K562 (cell line): ENCODE measurements at regions not wholly inside any gene's neighbourhood (a gene's known extent, or its start where the extent isn't known, plus 50 kb on each side); places are given as distances from the start of the nearest gene placed in this dataset.
"Not testable (repeated sequence)": the region's sequence is repeated elsewhere in the genome, so short reads cannot be mapped to it uniquely, and the experiment has no call there.

Experiments used
- ATAC-seq: fragments of 200-7000 bp; cut with Tn5 transposase; 3 replicates; pipeline ENCODE4 v1.9.1; 2020; ENCODE audit warnings: moderate library complexity
- BruUV-seq: library from RNA; stranded (reverse); fragments of 400-500 nt; replicated peaks from 2 replicates; lab custom pipeline; 2021; lab: Mats Ljungman, UMichigan
- CTCF ChIA-PET: fragments of 300-600 bp; formaldehyde crosslinking; extraction: SDS; loops from one replicate; lab custom pipeline; 2021; ENCODE audit warnings: low intra/inter-chr PET ratio; lab: Yijun Ruan, JAX
- POLR2A ChIA-PET: fragments of 300-600, 350-650 bp; sonication (Branson Sonifier 250); formaldehyde crosslinking; extraction: SDS; loops from one replicate; lab custom pipeline; 2021; ENCODE audit warnings: antibody characterized with exemption, inconsistent platforms; lab: Yijun Ruan, JAX
- DNase-seq, 4 experiments: peaks; one replicate each; pipeline versions ENCODE4 v3.0.0 to v3.0.0-alpha.2; 2011 to 2018; ENCODE audit warnings: low spot score in 3 of 4, mixed read lengths in 3 of 4; ENCODE audit errors: extremely low read depth in 1 of 4
- FAIRE-seq: peaks from 2 replicates; lab custom pipeline; 2011; peaks lifted over from hg19 to GRCh38; lab: Jason Lieb, UNC
- H2AFZ ChIP-seq: 2 replicates; pipeline ENCODE4 v1.6.0; 2011; ENCODE audit warnings: low read depth, low read length, control low read depth, inconsistent platforms
- H3K27ac ChIP-seq: fragments of 200-600 bp; 3 replicates; pipeline ENCODE4 v1.8.0; 2011; ENCODE audit warnings: low read depth, mild to moderate bottlenecking, control low read depth, inconsistent platforms, low read length, moderate library complexity, mixed read lengths; ENCODE audit errors: extremely low read depth
- H3K27me3 ChIP-seq, 2 experiments: fragments of 300-600 bp in 1 of 2; 2 replicates in 1 of 2; 3 replicates in 1 of 2; pipeline versions ENCODE4 v1.6.0 to v1.8.0; 2011; ENCODE audit warnings: inconsistent platforms in 2 of 2, low read length in 2 of 2, mild to moderate bottlenecking in 1 of 2, mixed read lengths in 1 of 2, moderate library complexity in 1 of 2; ENCODE audit not compliant: control insufficient read depth in 2 of 2, insufficient read depth in 2 of 2
- H3K36me3 ChIP-seq: fragments of 300-600 bp; 3 replicates; pipeline ENCODE4 v1.8.0; 2011; ENCODE audit warnings: mild to moderate bottlenecking, low read length, inconsistent platforms; ENCODE audit not compliant: control insufficient read depth, insufficient read depth
- H3K4me1 ChIP-seq, 2 experiments: fragments of 200-600 bp in 1 of 2; replicated peaks in 1 of 2; 2 replicates in 1 of 2; 3 replicates in 1 of 2; pipeline versions ENCODE4 v1.5.1 to v1.8.0; 2011; ENCODE audit warnings: inconsistent platforms in 2 of 2, low read length in 2 of 2, mild to moderate bottlenecking in 1 of 2, mixed read lengths in 1 of 2, moderate library complexity in 1 of 2; ENCODE audit not compliant: control insufficient read depth in 2 of 2, insufficient read depth in 2 of 2
- H3K4me2 ChIP-seq: 2 replicates; pipeline ENCODE4 v1.6.1; 2011; ENCODE audit warnings: low read length, control low read depth, inconsistent platforms, mixed read lengths; ENCODE audit not compliant: insufficient read depth
- H3K4me3 ChIP-seq: fragments of 200-600 bp; sonication (generic), shearing (Covaris generic); 2 replicates; pipeline ENCODE4 v1.5.1; 2016; ENCODE audit warnings: control low read depth, inconsistent platforms
- H3K79me2 ChIP-seq: fragments of 200-600 bp; 3 replicates; pipeline ENCODE4 v1.8.0; 2011; ENCODE audit warnings: low read length, inconsistent platforms; ENCODE audit not compliant: control insufficient read depth, insufficient read depth
- H3K9ac ChIP-seq, 2 experiments: 2 replicates each; pipeline versions ENCODE4 v1.6.0 to v1.6.1; 2011; ENCODE audit warnings: low read depth in 2 of 2, low read length in 2 of 2, control low read depth in 1 of 2, inconsistent platforms in 1 of 2, mild to moderate bottlenecking in 1 of 2, mixed read lengths in 1 of 2; ENCODE audit not compliant: insufficient read depth in 1 of 2
- H3K9me1 ChIP-seq: one replicate; pipeline ENCODE4 v1.6.0; 2011; ENCODE audit warnings: inconsistent platforms, mild to moderate bottlenecking, low read length, moderate library complexity; ENCODE audit not compliant: control insufficient read depth, insufficient read depth
- H3K9me3 ChIP-seq: replicated peaks from 2 replicates; pipeline ENCODE4 v1.5.1; 2011; ENCODE audit warnings: low read depth, low read length, inconsistent platforms; ENCODE audit not compliant: control insufficient read depth, insufficient read depth
- H4K20me1 ChIP-seq: replicated peaks from 2 replicates; pipeline ENCODE4 v1.6.1; 2011; ENCODE audit warnings: low read length, inconsistent platforms, mixed read lengths; ENCODE audit not compliant: control insufficient read depth, insufficient read depth
- MAFK ChIP-seq: IDR thresholded peaks from 2 replicates; pipeline ENCODE4 v1.6.1; 2011; ENCODE audit warnings: low read length, improper control_type of control experiment
- WGBS: fragments of 100-300 bp; shearing (Covaris generic); methylation state at CpG from one replicate; pipeline ENCODE4 v1.1.6; 2016; ENCODE audit warnings: low coverage, mixed read lengths; ENCODE audit not compliant: insufficient coverage; ENCODE audit errors: missing lambda C conversion rate; 5-methylcytosine and 5-hydroxymethylcytosine counted together
- in situ Hi-C: fragments of 300-500 bp; cut with MboI; formaldehyde crosslinking; loops from 4 replicates; pipeline ENCODE4 v1.15.0; 2018; ENCODE audit warnings: inconsistent platforms, mixed read lengths
- intact Hi-C: fragments of 100-400 bp; cut with micrococcal nuclease; formaldehyde crosslinking; loops from 2 replicates; pipeline ENCODE4 v1.14.2; 2022
- TF ChIP-seq, protein P1 (sequence below): fragments of 250-450 bp; sonication (Bioruptor Pico); IDR thresholded peaks from 2 replicates; pipeline ENCODE4 v1.9.0; 2021; ENCODE audit warnings: mild to moderate bottlenecking, inconsistent platforms

DNA sequence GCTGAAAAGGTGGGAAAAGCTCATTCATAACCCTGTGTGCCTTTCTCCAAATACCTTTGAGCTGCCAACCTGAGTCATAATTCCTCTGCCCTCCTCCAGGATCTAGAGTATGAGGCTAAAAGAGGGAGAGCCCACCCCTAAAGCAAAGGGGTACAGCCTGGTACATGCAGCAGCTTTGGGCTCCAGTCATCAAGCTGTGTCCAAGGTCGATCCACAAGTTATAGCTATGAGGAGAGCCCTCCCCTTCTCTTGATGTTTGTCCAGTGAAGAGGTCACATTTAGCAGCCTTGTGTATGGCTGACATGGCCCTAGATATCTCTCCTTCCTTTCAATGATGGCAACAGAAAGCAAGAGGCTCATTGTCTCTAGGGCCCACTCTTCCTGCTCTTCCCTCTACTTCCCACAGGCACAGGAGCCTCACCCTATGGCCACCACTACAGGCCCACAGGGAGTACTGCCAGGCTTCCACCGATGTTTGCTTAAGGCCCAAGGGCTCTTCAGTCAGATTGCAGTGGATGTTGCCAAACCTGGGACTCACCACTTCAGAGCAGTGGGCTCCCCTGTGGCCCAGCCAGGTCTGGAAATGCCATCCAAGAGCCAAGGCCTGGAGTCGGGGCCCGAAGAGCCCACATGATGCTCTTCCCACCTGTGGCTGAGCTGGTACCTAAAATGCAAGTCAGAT, 176.8 kb downstream of the CD83 start (continued):
- no peak for TF ChIP-seq MAFK
- TF ChIP-seq, protein P1, sequence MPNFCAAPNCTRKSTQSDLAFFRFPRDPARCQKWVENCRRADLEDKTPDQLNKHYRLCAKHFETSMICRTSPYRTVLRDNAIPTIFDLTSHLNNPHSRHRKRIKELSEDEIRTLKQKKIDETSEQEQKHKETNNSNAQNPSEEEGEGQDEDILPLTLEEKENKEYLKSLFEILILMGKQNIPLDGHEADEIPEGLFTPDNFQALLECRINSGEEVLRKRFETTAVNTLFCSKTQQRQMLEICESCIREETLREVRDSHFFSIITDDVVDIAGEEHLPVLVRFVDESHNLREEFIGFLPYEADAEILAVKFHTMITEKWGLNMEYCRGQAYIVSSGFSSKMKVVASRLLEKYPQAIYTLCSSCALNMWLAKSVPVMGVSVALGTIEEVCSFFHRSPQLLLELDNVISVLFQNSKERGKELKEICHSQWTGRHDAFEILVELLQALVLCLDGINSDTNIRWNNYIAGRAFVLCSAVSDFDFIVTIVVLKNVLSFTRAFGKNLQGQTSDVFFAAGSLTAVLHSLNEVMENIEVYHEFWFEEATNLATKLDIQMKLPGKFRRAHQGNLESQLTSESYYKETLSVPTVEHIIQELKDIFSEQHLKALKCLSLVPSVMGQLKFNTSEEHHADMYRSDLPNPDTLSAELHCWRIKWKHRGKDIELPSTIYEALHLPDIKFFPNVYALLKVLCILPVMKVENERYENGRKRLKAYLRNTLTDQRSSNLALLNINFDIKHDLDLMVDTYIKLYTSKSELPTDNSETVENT: no peak

DNA sequence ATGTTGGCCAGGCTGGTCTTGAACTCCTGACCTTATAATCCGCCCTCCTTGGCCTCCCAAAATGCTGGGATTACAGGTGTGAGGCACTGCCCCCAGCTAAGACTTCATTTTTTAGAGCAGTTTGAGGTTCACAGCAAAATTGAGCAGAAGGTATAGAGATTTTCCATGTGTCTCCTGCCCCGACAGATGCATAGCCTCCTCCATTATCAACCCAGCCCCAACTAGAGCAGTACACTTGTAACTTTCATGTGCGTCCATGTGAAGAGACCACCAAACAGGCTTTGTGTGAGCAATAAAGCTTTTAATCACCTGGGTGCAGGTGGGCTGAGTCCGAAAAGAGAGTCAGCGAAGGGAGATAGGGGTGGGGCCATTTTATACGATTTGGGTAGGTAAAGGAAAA, 179.1 kb downstream of the CD83 start:
- H2AFZ ChIP-seq, BruUV-seq, H3K9me3 ChIP-seq, CTCF ChIA-PET, H3K27ac ChIP-seq, DNase-seq, H3K4me1 ChIP-seq, intact Hi-C loops, ATAC-seq, FAIRE-seq, in situ Hi-C loops, H3K79me2 ChIP-seq, H4K20me1 ChIP-seq, H3K4me3 ChIP-seq, H3K36me3 ChIP-seq, H3K9ac ChIP-seq, H3K4me2 ChIP-seq, H3K9me1 ChIP-seq: not testable (repeated sequence)
- H3K27me3 ChIP-seq: peaks cover 24 to 35% of the 10 kb centered on the region in 2 experiments; a peak in 4 of 5 replicates
- 11% methylated on average over 6 of the region's 6 CpGs for WGBS
- POLR2A ChIA-PET: interaction anchor here (1.2 kb wide), 1 partner anchor 9 kb away, joined by 3 read pairs; no protein-coding TSS in a partner anchor

DNA sequence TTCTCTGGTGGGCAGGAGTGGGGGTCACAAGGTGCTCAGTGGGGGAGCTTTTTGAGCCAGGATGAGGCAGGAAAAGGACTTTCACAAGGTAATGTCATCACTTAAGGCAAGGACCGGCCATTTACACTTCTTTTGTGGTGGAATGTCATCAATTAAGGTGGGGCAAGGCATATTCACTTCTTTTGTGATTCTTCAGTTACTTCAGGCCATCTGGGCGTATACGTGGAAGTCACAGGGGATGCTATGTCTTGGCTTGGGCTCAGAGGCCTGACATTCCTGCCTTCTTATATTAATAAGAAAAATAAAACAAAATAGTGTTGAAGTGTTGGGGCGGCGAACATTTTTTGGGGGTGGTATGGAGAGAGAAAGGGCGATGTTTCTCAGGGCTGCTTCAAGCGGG, 179.5 kb downstream of the CD83 start:
- H3K9ac ChIP-seq, ATAC-seq, H3K27ac ChIP-seq, CTCF ChIA-PET, H3K4me2 ChIP-seq, H3K9me1 ChIP-seq, DNase-seq, H3K4me3 ChIP-seq, FAIRE-seq, H3K4me1 ChIP-seq, H3K79me2 ChIP-seq, H2AFZ ChIP-seq, H3K9me3 ChIP-seq, intact Hi-C loops, H3K36me3 ChIP-seq, H4K20me1 ChIP-seq, POLR2A ChIA-PET, BruUV-seq, in situ Hi-C loops: not testable (repeated sequence)
- 34% methylated on average over 7 of the region's 7 CpGs for WGBS
- H3K27me3 ChIP-seq: peaks cover 20 to 33% of the 10 kb centered on the region in 2 experiments; a peak in 4 of 5 replicates

DNA sequence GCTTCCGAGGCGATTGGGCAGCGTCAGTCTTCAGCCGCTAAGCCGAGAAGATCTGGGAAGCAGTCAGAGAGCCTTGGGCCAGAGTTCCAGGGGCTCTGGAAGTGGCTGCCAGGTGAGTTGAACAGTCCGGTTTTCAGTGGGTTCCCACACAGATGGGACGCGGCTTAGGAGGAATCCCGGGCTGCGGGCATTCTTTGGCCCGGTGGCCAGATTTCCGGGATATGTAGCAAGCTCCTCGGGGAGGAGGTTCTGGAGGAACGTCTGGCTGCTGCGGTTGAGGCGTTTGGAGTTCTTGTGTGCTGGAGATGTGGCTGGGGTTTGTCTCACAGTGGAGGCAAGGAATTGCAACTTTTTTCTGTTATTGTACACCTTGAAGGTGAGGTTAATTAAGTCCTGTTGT, 182.6 kb downstream of the CD83 start:
- H3K4me3 ChIP-seq, BruUV-seq, FAIRE-seq, DNase-seq, H2AFZ ChIP-seq, ATAC-seq, H3K9ac ChIP-seq, H3K79me2 ChIP-seq, H3K36me3 ChIP-seq, H4K20me1 ChIP-seq, intact Hi-C loops, in situ Hi-C loops, H3K9me1 ChIP-seq, H3K4me2 ChIP-seq, H3K9me3 ChIP-seq, H3K4me1 ChIP-seq, H3K27ac ChIP-seq, CTCF ChIA-PET: not testable (repeated sequence)
- WGBS: 45% methylated on average over 11 of the region's 16 CpGs
- peaks cover 14 to 21% of the 10 kb centered on the region in 2 experiments; a peak in 3 of 5 replicates for H3K27me3 ChIP-seq
- POLR2A ChIA-PET: interaction anchor here (0.6 kb wide), 1 partner anchor 338 kb away, joined by 3 read pairs; no protein-coding TSS in a partner anchor
